ENCODE measurements at regions not wholly inside any gene's neighbourhood (a gene's known extent, or its start where the extent isn't known, plus 50 kb on each side); places are given as distances from the start of the nearest gene placed in this dataset.
"Not testable (repeated sequence)": the region's sequence is repeated elsewhere in the genome, so short reads cannot be mapped to it uniquely, and the experiment has no call there.

- no peak for TF ChIP-seq ZNF274 (IDR thresholded peaks at IDR 0.05; ENCODE audit: low read depth, low read length)
- no peak overlapping the region for H3K4me3 ChIP-seq (ENCODE audit: low read length)
Measured at GRCh38 chr7:149586646-149587645, 89.3 kb upstream of the ZNF746 start.

GRCh38 chr7:149584530-149584929, 86.9 kb upstream of the ZNF746 start:
- no peak for TF ChIP-seq ZNF274 (IDR thresholded peaks at IDR 0.05; ENCODE audit: low read depth, low read length)
- H3K4me3 ChIP-seq (ENCODE audit: low read length), result no peak overlapping the region

GRCh38 chr7:149584009-149584408, 86.4 kb upstream of the ZNF746 start:
- no peak for TF ChIP-seq ZNF274 (IDR thresholded peaks at IDR 0.05; ENCODE audit: low read depth, low read length)
- H3K4me3 ChIP-seq (ENCODE audit: low read length), result no peak overlapping the region

GRCh38 chr7:149580328-149580727, 82.7 kb upstream of the ZNF746 start:
- H3K4me3 ChIP-seq (ENCODE audit: low read length), result no peak overlapping the region
- TF ChIP-seq ZNF274 (IDR thresholded peaks at IDR 0.05; ENCODE audit: low read depth, low read length), result no peak

- not testable (repeated sequence) for H3K4me3 ChIP-seq (ENCODE audit: low read length)
Measured at GRCh38 chr7:149579365-149579764, 81.8 kb upstream of the ZNF746 start.

- H3K4me3 ChIP-seq (ENCODE audit: low read length), result not testable (repeated sequence)
Measured at GRCh38 chr7:149574428-149574827, 76.8 kb upstream of the ZNF746 start.

GRCh38 chr7:149573519-149573918, 75.9 kb upstream of the ZNF746 start:
- no peak overlapping the region for H3K4me3 ChIP-seq (ENCODE audit: low read length)
- TF ChIP-seq ZNF274 (IDR thresholded peaks at IDR 0.05; ENCODE audit: low read depth, low read length), result no peak

GRCh38 chr7:149572920-149573319, 75.3 kb upstream of the ZNF746 start:
- H3K4me3 ChIP-seq (ENCODE audit: low read length), result not testable (repeated sequence)

- TF ChIP-seq ZNF274 (IDR thresholded peaks at IDR 0.05; ENCODE audit: low read depth, low read length), result no peak
- H3K4me3 ChIP-seq (ENCODE audit: low read length), result no peak overlapping the region
Measured at GRCh38 chr7:149570784-149571183, 73.2 kb upstream of the ZNF746 start.

- no peak for TF ChIP-seq ZNF274 (IDR thresholded peaks at IDR 0.05; ENCODE audit: low read depth, low read length)
- no peak overlapping the region for H3K4me3 ChIP-seq (ENCODE audit: low read length)
Measured at GRCh38 chr7:149569726-149570422, 72.3 kb upstream of the ZNF746 start.

- no peak overlapping the region for H3K4me3 ChIP-seq (ENCODE audit: low read length)
- no peak for TF ChIP-seq ZNF274 (IDR thresholded peaks at IDR 0.05; ENCODE audit: low read depth, low read length)
Measured at GRCh38 chr7:149569025-149569725, 71.6 kb upstream of the ZNF746 start.

- TF ChIP-seq ZNF274 (IDR thresholded peaks at IDR 0.05; ENCODE audit: low read depth, low read length), result no peak
- H3K4me3 ChIP-seq (ENCODE audit: low read length), result no peak overlapping the region
Measured at GRCh38 chr7:149568218-149568617, 70.6 kb upstream of the ZNF746 start.

- no peak for TF ChIP-seq ZNF274 (IDR thresholded peaks at IDR 0.05; ENCODE audit: low read depth, low read length)
- no peak overlapping the region for H3K4me3 ChIP-seq (ENCODE audit: low read length)
Measured at GRCh38 chr7:149566103-149566502, 68.5 kb upstream of the ZNF746 start.

- H3K4me3 ChIP-seq (ENCODE audit: low read length), result no peak overlapping the region
- no peak for TF ChIP-seq ZNF274 (IDR thresholded peaks at IDR 0.05; ENCODE audit: low read depth, low read length)
Measured at GRCh38 chr7:149565096-149565382, 67.4 kb upstream of the ZNF746 start.

All from GM08714 (cell line).